Endometrium (tissue), 2 donors: ENCODE measurements at regions not wholly inside any gene's neighbourhood (a gene's known extent, or its start where the extent isn't known, plus 50 kb on each side); places are given as distances from the start of the nearest gene placed in this dataset.
"Not testable (repeated sequence)": the region's sequence is repeated elsewhere in the genome, so short reads cannot be mapped to it uniquely, and the experiment has no call there.

Experiments
- FAIRE-seq: peaks from 2 replicates; lab custom pipeline; 2012; peaks lifted over from hg19 to GRCh38; lab: Jason Lieb, UNC
- donor health status: control.
- donor health status: control.

- no peak for FAIRE-seq
Measured at GRCh38 chr4:181757098-181757497, 486.1 kb upstream of the TENM3 start.

- no peak for FAIRE-seq
Measured at GRCh38 chr4:181757910-181758660, 485.1 kb upstream of the TENM3 start.

- no peak for FAIRE-seq
Measured at GRCh38 chr4:181760560-181760959, 482.6 kb upstream of the TENM3 start.

- FAIRE-seq: no peak
Measured at GRCh38 chr4:181761156-181761555, 482.0 kb upstream of the TENM3 start.

GRCh38 chr4:181766061-181766548, 477.1 kb upstream of the TENM3 start:
- FAIRE-seq: no peak

GRCh38 chr4:181770971-181771370, 472.2 kb upstream of the TENM3 start:
- no peak for FAIRE-seq

GRCh38 chr4:181775298-181775697, 467.9 kb upstream of the TENM3 start:
- no peak for FAIRE-seq

- no peak for FAIRE-seq
Measured at GRCh38 chr4:181776264-181777054, 466.7 kb upstream of the TENM3 start.

- no peak for FAIRE-seq
Measured at GRCh38 chr4:181777518-181777917, 465.7 kb upstream of the TENM3 start.

- FAIRE-seq: no peak
Measured at GRCh38 chr4:181784881-181785280, 458.3 kb upstream of the TENM3 start.

- FAIRE-seq: no peak
Measured at GRCh38 chr4:181792641-181793040, 450.6 kb upstream of the TENM3 start.

- no peak for FAIRE-seq
Measured at GRCh38 chr4:181793096-181793495, 450.1 kb upstream of the TENM3 start.

GRCh38 chr4:181796502-181796901, 446.7 kb upstream of the TENM3 start:
- FAIRE-seq: no peak

GRCh38 chr4:181798536-181798935, 444.7 kb upstream of the TENM3 start:
- FAIRE-seq: no peak

GRCh38 chr4:181799561-181800069, 443.6 kb upstream of the TENM3 start:
- no peak for FAIRE-seq

GRCh38 chr4:181802207-181802606, 441.0 kb upstream of the TENM3 start:
- FAIRE-seq: no peak

GRCh38 chr4:181807771-181808170, 435.4 kb upstream of the TENM3 start:
- no peak for FAIRE-seq

GRCh38 chr4:181810711-181811110, 432.5 kb upstream of the TENM3 start:
- FAIRE-seq: no peak

- FAIRE-seq: not testable (repeated sequence)
Measured at GRCh38 chr4:181811550-181811949, 431.7 kb upstream of the TENM3 start.

GRCh38 chr4:181819946-181820345, 423.3 kb upstream of the TENM3 start:
- no peak for FAIRE-seq

GRCh38 chr4:181820553-181820952, 422.6 kb upstream of the TENM3 start:
- no peak for FAIRE-seq

GRCh38 chr4:181821039-181822004, 421.9 kb upstream of the TENM3 start:
- FAIRE-seq: no peak
